HCT116 (cell line): ENCODE measurements at regions not wholly inside any gene's neighbourhood (a gene's known extent, or its start where the extent isn't known, plus 50 kb on each side); places are given as distances from the start of the nearest gene placed in this dataset.

Source experiments
- CTCF ChIP-seq, 3 experiments: fragments of 200-600 bp in 1 of 3; sonication (generic) in 1 of 3; IDR thresholded peaks in 2 of 3; conservative IDR thresholded peaks in 1 of 3; 2 replicates each; pipeline ENCODE4 v1.5.1; 2012 to 2017; ENCODE audit warnings: low read depth in 2 of 3, low read length in 2 of 3, antibody characterized with exemption in 1 of 3, borderline replicate concordance in 1 of 3, control low read depth in 1 of 3, mild to moderate bottlenecking in 1 of 3, mixed read lengths in 1 of 3, mixed run types in 1 of 3, moderate library complexity in 1 of 3; ENCODE audit not compliant: insufficient read depth in 1 of 3
- ELF1 ChIP-seq: IDR thresholded peaks from 2 replicates; pipeline ENCODE4 v1.6.1; 2012; ENCODE audit warnings: low read depth, borderline replicate concordance
- EZH2 ChIP-seq: fragments of 200-600 bp; sonication (generic); IDR thresholded peaks from 2 replicates; pipeline ENCODE4 v1.6.1; 2017; ENCODE audit warnings: antibody characterized with exemption, mixed run types
- EZH2phosphoT487 ChIP-seq: fragments of 200-600 bp; IDR thresholded peaks from 2 replicates; pipeline ENCODE4 v1.6.1; 2018; ENCODE audit warnings: antibody characterized with exemption, borderline replicate concordance
- JUND ChIP-seq: IDR thresholded peaks from 2 replicates; pipeline ENCODE4 v1.6.1; 2012
- POLR2A ChIP-seq: IDR thresholded peaks from 2 replicates; pipeline ENCODE4 v1.7.0; 2011; ENCODE audit warnings: borderline replicate concordance; ENCODE audit not compliant: insufficient read depth, insufficient read length; ENCODE audit errors: extremely low read depth
- POLR2AphosphoS5 ChIP-seq: IDR thresholded peaks from 2 replicates; pipeline ENCODE4 v1.6.1; 2011; ENCODE audit warnings: mild to moderate bottlenecking, low read depth, low read length, moderate library complexity
- SRF ChIP-seq: IDR thresholded peaks from 2 replicates; pipeline ENCODE4 v1.6.1; 2012; ENCODE audit warnings: low read depth
- ZNF274 ChIP-seq: fragments of 200-500 bp; sonication (Bioruptor generic); IDR thresholded peaks from 2 replicates; pipeline ENCODE4 v1.6.1; 2014; ENCODE audit warnings: mild to moderate bottlenecking, low read depth, low read length, inconsistent platforms
- TF ChIP-seq, protein P1 (sequence below): IDR thresholded peaks from 2 replicates; pipeline ENCODE4 v1.6.1; 2012

DNA sequence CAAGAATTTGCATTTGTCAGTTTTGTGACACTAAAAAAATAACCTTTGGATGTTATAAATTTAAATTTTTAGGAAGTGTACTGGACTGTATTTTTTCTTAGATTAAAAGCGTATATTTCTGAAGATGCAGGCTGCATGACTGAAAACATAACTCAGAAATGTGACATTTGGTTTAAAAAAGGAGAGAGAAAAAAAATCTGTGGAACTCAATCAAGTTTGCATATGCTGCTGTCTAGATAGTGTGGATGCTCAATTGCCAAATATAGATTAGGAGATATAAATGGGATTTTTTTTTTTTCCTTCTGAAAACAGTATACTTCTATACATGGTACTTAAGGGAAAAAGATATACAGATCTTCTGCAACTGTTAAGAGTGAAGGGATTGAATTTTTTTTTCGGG lies 402.3 kb downstream of the TAF11L14 start:
- TF ChIP-seq CTCF (IDR thresholded peaks at IDR 0.05 in 2 of 3, conservative IDR thresholded peaks at IDR 0.05 in 1 of 3; ENCODE audit: borderline replicate concordance in 1 of 3, insufficient read depth in 1 of 3, low read depth in 2 of 3, low read length in 2 of 3) (no peak), ELF1 (no peak), EZH2phosphoT487 (no peak), POLR2A (no peak), EZH2 (no peak), ZNF274 (no peak), SRF (no peak), POLR2AphosphoS5 (no peak), JUND (no peak)
- TF ChIP-seq, protein P1, sequence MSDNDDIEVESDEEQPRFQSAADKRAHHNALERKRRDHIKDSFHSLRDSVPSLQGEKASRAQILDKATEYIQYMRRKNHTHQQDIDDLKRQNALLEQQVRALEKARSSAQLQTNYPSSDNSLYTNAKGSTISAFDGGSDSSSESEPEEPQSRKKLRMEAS = no peak
